GM23338 (cell line): ENCODE measurements at regions not wholly inside any gene's neighbourhood (a gene's known extent, or its start where the extent isn't known, plus 50 kb on each side); places are given as distances from the start of the nearest gene placed in this dataset.

Experiments
- ATAC-seq: fragments of 200-7000 bp; cut with Tn5 transposase; 3 replicates; pipeline ENCODE4 v1.9.1; 2020
- DNase-seq: peaks from one replicate; pipeline ENCODE4 v3.0.0-alpha.2; 2015; ENCODE audit warnings: low spot score
- H2AFZ ChIP-seq: fragments of 200-600 bp; sonication (generic); 2 replicates; pipeline ENCODE4 v1.8.0; 2016; ENCODE audit warnings: antibody characterized with exemption, mild to moderate bottlenecking, moderate library complexity
- H3F3A ChIP-seq: fragments of 200-600 bp; sonication (generic); replicated peaks from 2 replicates; pipeline ENCODE4 v1.8.0; 2017; ENCODE audit warnings: antibody characterized with exemption, mixed run types, low read depth
- H3K27ac ChIP-seq: fragments of 200-600 bp; sonication (generic); 2 replicates; pipeline ENCODE4 v1.6.1; 2016; ENCODE audit warnings: low read depth
- H3K27me3 ChIP-seq: fragments of 200-600 bp; sonication (generic); 2 replicates; pipeline ENCODE4 v1.8.0; 2016; ENCODE audit warnings: mild to moderate bottlenecking, mixed run types, moderate library complexity; ENCODE audit not compliant: insufficient read depth
- H3K36me3 ChIP-seq: fragments of 200-600 bp; sonication (generic); 2 replicates; pipeline ENCODE4 v1.8.0; 2016; ENCODE audit warnings: mild to moderate bottlenecking; ENCODE audit not compliant: insufficient read depth
- H3K4me1 ChIP-seq: fragments of 200-600 bp; sonication (generic); 2 replicates; pipeline ENCODE4 v1.8.0; 2016; ENCODE audit warnings: mild to moderate bottlenecking, moderate library complexity; ENCODE audit not compliant: insufficient read depth
- H3K4me2 ChIP-seq: fragments of 200-600 bp; sonication (generic); 2 replicates; pipeline ENCODE4 v1.7.1; 2017; ENCODE audit warnings: mixed run types
- H3K4me3 ChIP-seq: fragments of 200-600 bp; sonication (generic); 2 replicates; pipeline ENCODE4 v1.6.1; 2016; ENCODE audit warnings: mixed run types
- H3K79me2 ChIP-seq: fragments of 200-600 bp; sonication (generic); replicated peaks from 2 replicates; pipeline ENCODE4 v1.8.0; 2017; ENCODE audit warnings: mild to moderate bottlenecking; ENCODE audit not compliant: insufficient read depth
- H3K9me2 ChIP-seq: fragments of 200-600 bp; sonication (generic); 2 replicates; pipeline ENCODE4 v1.8.0; 2017; ENCODE audit not compliant: insufficient read depth
- H4K20me1 ChIP-seq: fragments of 200-600 bp; sonication (generic); replicated peaks from 2 replicates; pipeline ENCODE4 v1.8.0; 2017; ENCODE audit warnings: mild to moderate bottlenecking; ENCODE audit not compliant: insufficient read depth
- H3K27ac Mint-ChIP-seq: 2 replicates; pipeline ENCODE4 v1.8.0; 2020; ENCODE audit warnings: inconsistent platforms, mild to moderate bottlenecking, moderate library complexity, mixed read lengths
- H3K27me3 Mint-ChIP-seq: 3 replicates; pipeline ENCODE4 v1.8.0; 2022; ENCODE audit warnings: low read depth, mild to moderate bottlenecking, moderate library complexity, mixed read lengths, inconsistent platforms; ENCODE audit not compliant: insufficient read depth, poor library complexity
- H3K36me3 Mint-ChIP-seq: 3 replicates; pipeline ENCODE4 v1.8.0; 2021; ENCODE audit warnings: low read depth, mild to moderate bottlenecking, inconsistent platforms, moderate library complexity, mixed read lengths
- H3K4me1 Mint-ChIP-seq: 3 replicates; pipeline ENCODE4 v1.8.0; 2020; ENCODE audit warnings: mild to moderate bottlenecking, inconsistent platforms, mixed read lengths
- H3K4me3 Mint-ChIP-seq: 3 replicates; pipeline ENCODE4 v1.8.0; 2021; ENCODE audit warnings: moderate library complexity, mild to moderate bottlenecking, inconsistent platforms, mixed read lengths
- H3K9me3 Mint-ChIP-seq: 3 replicates; pipeline ENCODE4 v1.8.0; 2020; ENCODE audit warnings: moderate library complexity, mild to moderate bottlenecking, inconsistent platforms, mixed read lengths
- CREB1 ChIP-seq: fragments of 250-450 bp; sonication (Bioruptor Pico); IDR thresholded peaks from 2 replicates; pipeline ENCODE4 v1.5.0; 2020; ENCODE audit warnings: low read depth, mild to moderate bottlenecking, moderate library complexity
- EZH2 ChIP-seq: fragments of 200-600 bp; sonication (generic); IDR thresholded peaks from one replicate; pipeline ENCODE4 v1.8.0; 2017; ENCODE audit warnings: antibody characterized with exemption, mild to moderate bottlenecking, low read depth; ENCODE audit not compliant: unreplicated experiment
- EZH2phosphoT487 ChIP-seq: fragments of 200-600 bp; sonication (generic); IDR thresholded peaks from one replicate; pipeline ENCODE4 v1.8.1; 2018; ENCODE audit warnings: antibody characterized with exemption; ENCODE audit not compliant: unreplicated experiment
- JUNB ChIP-seq: IDR thresholded peaks from one replicate; pipeline ENCODE4 v1.6.1; 2016; ENCODE audit warnings: antibody characterized with exemption; ENCODE audit not compliant: unreplicated experiment
- NANOG ChIP-seq: IDR thresholded peaks from 2 replicates; pipeline ENCODE4 v1.6.1; 2016; ENCODE audit warnings: antibody characterized with exemption, borderline replicate concordance
- POLR2AphosphoS5 ChIP-seq: IDR thresholded peaks from 2 replicates; pipeline ENCODE4 v1.6.1; 2016; ENCODE audit warnings: antibody characterized with exemption, low read depth
- STAT1 ChIP-seq: IDR thresholded peaks from one replicate; pipeline ENCODE4 v1.6.1; 2016; ENCODE audit warnings: antibody characterized with exemption; ENCODE audit not compliant: unreplicated experiment
- ZNF331 ChIP-seq: fragments of 250-450 bp; sonication (Bioruptor Pico); IDR thresholded peaks from 2 replicates; pipeline ENCODE4 v1.5.0; 2020; ENCODE audit warnings: low read depth, mild to moderate bottlenecking, moderate library complexity
- TF ChIP-seq, protein P1 (sequence below): fragments of 250-450 bp; sonication (Bioruptor Pico); IDR thresholded peaks from 2 replicates; pipeline ENCODE4 v1.5.0; 2020; ENCODE audit warnings: mild to moderate bottlenecking, moderate library complexity
- TF ChIP-seq, protein P2 (sequence below): IDR thresholded peaks from 2 replicates; pipeline ENCODE4 v1.6.1; 2016; ENCODE audit warnings: antibody characterized with exemption
- TF ChIP-seq, protein P3 (sequence below): IDR thresholded peaks from one replicate; pipeline ENCODE4 v1.6.1; 2018; ENCODE audit warnings: antibody characterized with exemption; ENCODE audit not compliant: unreplicated experiment

DNA sequence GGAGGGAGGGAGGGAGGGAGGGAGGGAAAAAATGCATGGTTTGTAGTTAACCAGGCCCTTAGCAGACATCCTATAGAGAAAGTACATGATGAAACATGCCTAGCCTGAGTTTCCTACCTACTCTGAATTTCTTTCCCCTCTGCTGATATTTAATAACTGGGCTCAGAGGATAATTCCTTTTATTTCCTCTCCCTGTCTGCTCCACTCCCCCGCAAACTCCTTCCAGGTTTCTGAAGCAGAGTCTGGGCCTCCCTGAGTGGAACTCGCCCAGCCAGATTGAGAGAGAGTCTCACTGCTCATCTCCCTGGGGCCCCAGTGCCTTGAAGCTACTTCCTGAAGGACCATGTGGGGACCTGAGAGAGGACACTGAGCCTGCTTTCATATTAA, 111.9 kb upstream of the SLC44A3 start (continued):
- TF ChIP-seq, protein P1, sequence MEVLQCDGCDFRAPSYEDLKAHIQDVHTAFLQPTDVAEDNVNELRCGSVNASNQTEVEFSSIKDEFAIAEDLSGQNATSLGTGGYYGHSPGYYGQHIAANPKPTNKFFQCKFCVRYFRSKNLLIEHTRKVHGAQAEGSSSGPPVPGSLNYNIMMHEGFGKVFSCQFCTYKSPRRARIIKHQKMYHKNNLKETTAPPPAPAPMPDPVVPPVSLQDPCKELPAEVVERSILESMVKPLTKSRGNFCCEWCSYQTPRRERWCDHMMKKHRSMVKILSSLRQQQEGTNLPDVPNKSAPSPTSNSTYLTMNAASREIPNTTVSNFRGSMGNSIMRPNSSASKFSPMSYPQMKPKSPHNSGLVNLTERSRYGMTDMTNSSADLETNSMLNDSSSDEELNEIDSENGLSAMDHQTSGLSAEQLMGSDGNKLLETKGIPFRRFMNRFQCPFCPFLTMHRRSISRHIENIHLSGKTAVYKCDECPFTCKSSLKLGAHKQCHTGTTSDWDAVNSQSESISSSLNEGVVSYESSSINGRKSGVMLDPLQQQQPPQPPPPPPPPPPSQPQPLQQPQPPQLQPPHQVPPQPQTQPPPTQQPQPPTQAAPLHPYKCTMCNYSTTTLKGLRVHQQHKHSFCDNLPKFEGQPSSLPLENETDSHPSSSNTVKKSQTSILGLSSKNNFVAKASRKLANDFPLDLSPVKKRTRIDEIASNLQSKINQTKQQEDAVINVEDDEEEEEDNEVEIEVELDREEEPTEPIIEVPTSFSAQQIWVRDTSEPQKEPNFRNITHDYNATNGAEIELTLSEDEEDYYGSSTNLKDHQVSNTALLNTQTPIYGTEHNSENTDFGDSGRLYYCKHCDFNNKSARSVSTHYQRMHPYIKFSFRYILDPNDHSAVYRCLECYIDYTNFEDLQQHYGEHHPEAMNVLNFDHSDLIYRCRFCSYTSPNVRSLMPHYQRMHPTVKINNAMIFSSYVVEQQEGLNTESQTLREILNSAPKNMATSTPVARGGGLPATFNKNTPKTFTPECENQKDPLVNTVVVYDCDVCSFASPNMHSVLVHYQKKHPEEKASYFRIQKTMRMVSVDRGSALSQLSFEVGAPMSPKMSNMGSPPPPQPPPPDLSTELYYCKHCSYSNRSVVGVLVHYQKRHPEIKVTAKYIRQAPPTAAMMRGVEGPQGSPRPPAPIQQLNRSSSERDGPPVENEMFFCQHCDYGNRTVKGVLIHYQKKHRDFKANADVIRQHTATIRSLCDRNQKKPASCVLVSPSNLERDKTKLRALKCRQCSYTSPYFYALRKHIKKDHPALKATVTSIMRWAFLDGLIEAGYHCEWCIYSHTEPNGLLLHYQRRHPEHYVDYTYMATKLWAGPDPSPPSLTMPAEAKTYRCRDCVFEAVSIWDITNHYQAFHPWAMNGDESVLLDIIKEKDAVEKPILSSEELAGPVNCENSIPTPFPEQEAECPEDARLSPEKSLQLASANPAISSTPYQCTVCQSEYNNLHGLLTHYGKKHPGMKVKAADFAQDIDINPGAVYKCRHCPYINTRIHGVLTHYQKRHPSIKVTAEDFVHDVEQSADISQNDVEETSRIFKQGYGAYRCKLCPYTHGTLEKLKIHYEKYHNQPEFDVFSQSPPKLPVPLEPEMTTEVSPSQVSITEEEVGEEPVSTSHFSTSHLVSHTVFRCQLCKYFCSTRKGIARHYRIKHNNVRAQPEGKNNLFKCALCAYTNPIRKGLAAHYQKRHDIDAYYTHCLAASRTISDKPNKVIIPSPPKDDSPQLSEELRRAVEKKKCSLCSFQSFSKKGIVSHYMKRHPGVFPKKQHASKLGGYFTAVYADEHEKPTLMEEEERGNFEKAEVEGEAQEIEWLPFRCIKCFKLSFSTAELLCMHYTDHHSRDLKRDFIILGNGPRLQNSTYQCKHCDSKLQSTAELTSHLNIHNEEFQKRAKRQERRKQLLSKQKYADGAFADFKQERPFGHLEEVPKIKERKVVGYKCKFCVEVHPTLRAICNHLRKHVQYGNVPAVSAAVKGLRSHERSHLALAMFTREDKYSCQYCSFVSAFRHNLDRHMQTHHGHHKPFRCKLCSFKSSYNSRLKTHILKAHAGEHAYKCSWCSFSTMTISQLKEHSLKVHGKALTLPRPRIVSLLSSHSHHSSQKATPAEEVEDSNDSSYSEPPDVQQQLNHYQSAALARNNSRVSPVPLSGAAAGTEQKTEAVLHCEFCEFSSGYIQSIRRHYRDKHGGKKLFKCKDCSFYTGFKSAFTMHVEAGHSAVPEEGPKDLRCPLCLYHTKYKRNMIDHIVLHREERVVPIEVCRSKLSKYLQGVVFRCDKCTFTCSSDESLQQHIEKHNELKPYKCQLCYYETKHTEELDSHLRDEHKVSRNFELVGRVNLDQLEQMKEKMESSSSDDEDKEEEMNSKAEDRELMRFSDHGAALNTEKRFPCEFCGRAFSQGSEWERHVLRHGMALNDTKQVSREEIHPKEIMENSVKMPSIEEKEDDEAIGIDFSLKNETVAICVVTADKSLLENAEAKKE (CRISPR knock-in tag), result no peak
- TF ChIP-seq CREB1 (CRISPR knock-in tag) (no peak), POLR2AphosphoS5 (no peak), ZNF331 (CRISPR knock-in tag) (no peak), JUNB (no peak), EZH2 (no peak), NANOG (no peak), EZH2phosphoT487 (no peak), STAT1 (no peak)

DNA sequence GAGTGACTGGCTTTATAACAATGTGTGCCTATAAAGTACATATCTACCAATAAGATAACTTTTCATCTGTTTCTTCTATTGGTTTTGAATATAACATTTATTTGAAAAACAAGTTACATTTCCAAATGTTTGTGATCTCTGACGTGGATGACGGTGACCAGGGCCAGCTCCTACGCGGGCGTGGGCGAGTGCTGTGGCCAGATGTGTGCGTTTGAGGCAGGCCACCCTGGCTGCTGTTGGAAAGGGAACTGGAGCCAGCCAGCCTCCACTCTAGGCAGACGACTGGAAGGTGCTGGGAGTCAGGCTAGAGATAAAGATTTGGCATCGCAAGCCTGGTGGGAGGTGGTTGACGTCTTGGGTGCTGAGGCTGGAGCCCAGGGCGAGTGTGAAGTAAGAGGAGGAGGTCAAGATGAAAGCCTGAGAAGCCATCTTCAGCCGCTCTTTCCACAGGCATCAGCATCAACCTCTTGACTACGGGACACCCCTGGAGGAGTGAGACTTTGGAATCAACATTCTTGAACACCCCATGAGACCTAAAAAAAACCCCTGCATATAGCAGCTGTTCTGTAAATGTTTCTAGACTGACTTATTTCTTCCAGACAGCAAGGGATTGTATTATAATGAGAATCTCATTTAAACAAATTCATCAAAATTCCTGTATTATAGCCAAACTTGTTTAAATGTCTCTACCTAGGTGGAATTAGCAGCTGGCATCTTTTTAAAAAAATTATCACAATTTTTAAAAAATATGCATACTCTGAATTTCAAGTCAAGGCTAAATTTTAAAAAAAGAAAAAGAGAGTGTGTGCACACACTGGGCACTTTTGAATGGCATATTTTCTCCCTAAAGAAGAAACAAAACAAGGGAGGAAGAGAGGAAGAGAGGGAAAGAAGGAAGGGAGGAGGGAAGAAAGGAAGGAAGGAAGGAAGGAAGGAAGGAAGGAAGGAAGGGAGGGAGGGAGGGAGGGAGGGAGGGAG, 112.5 kb upstream of the SLC44A3 start:
- Histone ChIP-seq H3K36me3 (no peaks in the 10 kb centered on the region), H3K4me2 (no peak overlapping the region), H4K20me1 (no peaks in the 10 kb centered on the region), H3K27me3 (no peaks in the 10 kb centered on the region), H3K9me2 (peaks cover 2% of the 10 kb centered on the region; the same call in 1 of the 2 replicates), H2AFZ (no peak overlapping the region), H3K79me2 (no peaks in the 10 kb centered on the region), H3K4me3 (no peak overlapping the region), H3F3A (no peaks in the 10 kb centered on the region), H3K27ac (no peak overlapping the region), H3K4me1 (no peaks in the 10 kb centered on the region)
- DNase-seq, result no peak
- H3K27me3 Mint-ChIP-seq, result peaks cover 4% of the 10 kb centered on the region
- no peaks in the 10 kb centered on the region for H3K9me3 Mint-ChIP-seq
- ATAC-seq, result no peak
- no peak overlapping the region for H3K27ac Mint-ChIP-seq
- peaks cover 1% of the 10 kb centered on the region; the same call in 2 of the 3 replicates for H3K4me1 Mint-ChIP-seq
- no peak for TF ChIP-seq ZNF331 (CRISPR knock-in tag)
- TF ChIP-seq, protein P2, sequence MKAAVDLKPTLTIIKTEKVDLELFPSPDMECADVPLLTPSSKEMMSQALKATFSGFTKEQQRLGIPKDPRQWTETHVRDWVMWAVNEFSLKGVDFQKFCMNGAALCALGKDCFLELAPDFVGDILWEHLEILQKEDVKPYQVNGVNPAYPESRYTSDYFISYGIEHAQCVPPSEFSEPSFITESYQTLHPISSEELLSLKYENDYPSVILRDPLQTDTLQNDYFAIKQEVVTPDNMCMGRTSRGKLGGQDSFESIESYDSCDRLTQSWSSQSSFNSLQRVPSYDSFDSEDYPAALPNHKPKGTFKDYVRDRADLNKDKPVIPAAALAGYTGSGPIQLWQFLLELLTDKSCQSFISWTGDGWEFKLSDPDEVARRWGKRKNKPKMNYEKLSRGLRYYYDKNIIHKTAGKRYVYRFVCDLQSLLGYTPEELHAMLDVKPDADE, result no peak
- TF ChIP-seq, protein P3, sequence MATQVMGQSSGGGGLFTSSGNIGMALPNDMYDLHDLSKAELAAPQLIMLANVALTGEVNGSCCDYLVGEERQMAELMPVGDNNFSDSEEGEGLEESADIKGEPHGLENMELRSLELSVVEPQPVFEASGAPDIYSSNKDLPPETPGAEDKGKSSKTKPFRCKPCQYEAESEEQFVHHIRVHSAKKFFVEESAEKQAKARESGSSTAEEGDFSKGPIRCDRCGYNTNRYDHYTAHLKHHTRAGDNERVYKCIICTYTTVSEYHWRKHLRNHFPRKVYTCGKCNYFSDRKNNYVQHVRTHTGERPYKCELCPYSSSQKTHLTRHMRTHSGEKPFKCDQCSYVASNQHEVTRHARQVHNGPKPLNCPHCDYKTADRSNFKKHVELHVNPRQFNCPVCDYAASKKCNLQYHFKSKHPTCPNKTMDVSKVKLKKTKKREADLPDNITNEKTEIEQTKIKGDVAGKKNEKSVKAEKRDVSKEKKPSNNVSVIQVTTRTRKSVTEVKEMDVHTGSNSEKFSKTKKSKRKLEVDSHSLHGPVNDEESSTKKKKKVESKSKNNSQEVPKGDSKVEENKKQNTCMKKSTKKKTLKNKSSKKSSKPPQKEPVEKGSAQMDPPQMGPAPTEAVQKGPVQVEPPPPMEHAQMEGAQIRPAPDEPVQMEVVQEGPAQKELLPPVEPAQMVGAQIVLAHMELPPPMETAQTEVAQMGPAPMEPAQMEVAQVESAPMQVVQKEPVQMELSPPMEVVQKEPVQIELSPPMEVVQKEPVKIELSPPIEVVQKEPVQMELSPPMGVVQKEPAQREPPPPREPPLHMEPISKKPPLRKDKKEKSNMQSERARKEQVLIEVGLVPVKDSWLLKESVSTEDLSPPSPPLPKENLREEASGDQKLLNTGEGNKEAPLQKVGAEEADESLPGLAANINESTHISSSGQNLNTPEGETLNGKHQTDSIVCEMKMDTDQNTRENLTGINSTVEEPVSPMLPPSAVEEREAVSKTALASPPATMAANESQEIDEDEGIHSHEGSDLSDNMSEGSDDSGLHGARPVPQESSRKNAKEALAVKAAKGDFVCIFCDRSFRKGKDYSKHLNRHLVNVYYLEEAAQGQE, result no peak
- H3K36me3 Mint-ChIP-seq, result no peaks in the 10 kb centered on the region; the same call in 2 of the 3 replicates
- no peak overlapping the region for H3K4me3 Mint-ChIP-seq
